Endothelial cell of umbilical vein (primary cell): ENCODE measurements at regions not wholly inside any gene's neighbourhood (a gene's known extent, or its start where the extent isn't known, plus 50 kb on each side); places are given as distances from the start of the nearest gene placed in this dataset.

Source experiments
- BruUV-seq: library from RNA; stranded (reverse); fragments of 400-500 nt; replicated peaks from 2 replicates; lab custom pipeline; 2021; lab: Mats Ljungman, UMichigan
- CTCF ChIA-PET: fragments of 300-600, 350-600 bp; sonication (Branson Sonifier 250); formaldehyde crosslinking; loops from one replicate; lab custom pipeline; 2021; ENCODE audit warnings: antibody characterized with exemption, inconsistent platforms; lab: Charles Lee
- POLR2A ChIA-PET: fragments of 300-600, 350-600 bp; sonication (Branson Sonifier 250); formaldehyde crosslinking; loops from one replicate; lab custom pipeline; 2021; ENCODE audit warnings: antibody characterized with exemption, inconsistent platforms; lab: Charles Lee
- DNase-seq: peaks from one replicate; pipeline ENCODE4 v3.0.0-alpha.2; 2011; ENCODE audit warnings: low read depth, low spot score
- FAIRE-seq: peaks from 2 replicates; lab custom pipeline; 2011; peaks lifted over from hg19 to GRCh38; lab: Jason Lieb, UNC
- H2AFZ ChIP-seq: 2 replicates; pipeline ENCODE4 v1.6.0; 2012; ENCODE audit warnings: low read depth, low read length, control low read depth, inconsistent platforms
- H3K27ac ChIP-seq: 2 replicates; pipeline ENCODE4 v1.5.1; 2011; ENCODE audit warnings: low read depth, mild to moderate bottlenecking, control low read depth, low read length, moderate library complexity; ENCODE audit not compliant: insufficient read depth
- H3K27me3 ChIP-seq, 2 experiments: 2 replicates each; pipeline versions ENCODE4 v1.6.0 to v1.6.1; 2011; ENCODE audit warnings: low read length in 2 of 2, mixed read lengths in 1 of 2; ENCODE audit not compliant: control insufficient read depth in 2 of 2, insufficient read depth in 2 of 2
- H3K36me3 ChIP-seq, 2 experiments: 2 replicates in 1 of 2; 3 replicates in 1 of 2; pipeline ENCODE4 v1.5.1; 2011; ENCODE audit warnings: low read length in 2 of 2, mild to moderate bottlenecking in 1 of 2, moderate library complexity in 1 of 2; ENCODE audit not compliant: control insufficient read depth in 2 of 2, insufficient read depth in 2 of 2; ENCODE audit errors: extremely low read depth in 1 of 2
- H3K4me1 ChIP-seq: 3 replicates; pipeline ENCODE4 v1.5.1; 2011; ENCODE audit warnings: mild to moderate bottlenecking, low read length; ENCODE audit not compliant: control insufficient read depth, insufficient read depth; ENCODE audit errors: extremely low read depth
- H3K4me2 ChIP-seq: 2 replicates; pipeline ENCODE4 v1.6.1; 2011; ENCODE audit warnings: low read length, control low read depth, mixed read lengths; ENCODE audit not compliant: insufficient read depth
- H3K4me3 ChIP-seq, 3 experiments: fragments of 200-600 bp in 1 of 3; sonication (generic), shearing (Covaris generic) in 1 of 3; replicated peaks in 1 of 3; 2 replicates each; pipeline ENCODE4 v1.5.1; 2011 to 2016; ENCODE audit warnings: control low read depth in 3 of 3, low read length in 3 of 3, mild to moderate bottlenecking in 2 of 3, inconsistent platforms in 1 of 3, low read depth in 1 of 3, moderate library complexity in 1 of 3; ENCODE audit not compliant: insufficient read depth in 1 of 3
- H3K79me2 ChIP-seq: 2 replicates; pipeline ENCODE4 v1.6.0; 2012; ENCODE audit warnings: low read length, inconsistent platforms; ENCODE audit not compliant: control insufficient read depth, insufficient read depth
- H3K9ac ChIP-seq: replicated peaks from 2 replicates; pipeline ENCODE3; 2011; ENCODE audit warnings: low read length, control low read depth; ENCODE audit not compliant: insufficient read depth; ENCODE audit errors: extremely low read depth
- H3K9me1 ChIP-seq: replicated peaks from 3 replicates; pipeline ENCODE4 v1.6.0; 2011; ENCODE audit warnings: mild to moderate bottlenecking, low read length; ENCODE audit not compliant: control insufficient read depth, insufficient read depth; ENCODE audit errors: extremely low read depth
- H3K9me3 ChIP-seq: replicated peaks from 2 replicates; pipeline ENCODE4 v1.5.1; 2012; ENCODE audit warnings: low read length, inconsistent platforms; ENCODE audit not compliant: control insufficient read depth, insufficient read depth
- H4K20me1 ChIP-seq: replicated peaks from 2 replicates; pipeline ENCODE3; 2011; ENCODE audit warnings: mild to moderate bottlenecking, low read length; ENCODE audit not compliant: control insufficient read depth, insufficient read depth; ENCODE audit errors: extremely low read depth
- CTCF ChIP-seq, 2 donors: IDR thresholded peaks; 1 replicate in 1 of 2; 2 replicates in 1 of 2; pipeline ENCODE4 v1.5.1; 2011; ENCODE audit warnings: low read length in 2 of 2, mild to moderate bottlenecking in 2 of 2, moderate library complexity in 2 of 2, control low read depth in 1 of 2, inconsistent platforms in 1 of 2, low read depth in 1 of 2; ENCODE audit not compliant: insufficient read depth in 1 of 2; ENCODE audit errors: extremely low read depth in 1 of 2
- GATA2 ChIP-seq: IDR thresholded peaks from 2 replicates; pipeline ENCODE4 v1.7.0; 2011; ENCODE audit warnings: low read depth, mild to moderate bottlenecking, moderate library complexity, mixed read lengths, low read length; ENCODE audit not compliant: insufficient read length, insufficient read depth
- MYC ChIP-seq: IDR thresholded peaks from one replicate; pipeline ENCODE4 v1.6.1; 2011; ENCODE audit warnings: mild to moderate bottlenecking, low read depth, low read length
- dilution Hi-C: fragments of 300-500 bp; cut with MboI; formaldehyde crosslinking; loops from one replicate; pipeline ENCODE4 v1.15.0; 2019; ENCODE audit warnings: low sequenced_read_pairs; ENCODE audit not compliant: extremely low pct_ligation_motif_present
- intact Hi-C: fragments of 100-400 bp; cut with micrococcal nuclease; formaldehyde crosslinking; loops from one replicate; pipeline ENCODE4 v1.10.0; 2022

GRCh38 chr9:69971643-69972449, 71.8 kb upstream of the MAMDC2 start:
- POLR2A ChIA-PET, result no interaction called here
- no TSS peak for BruUV-seq
- TF ChIP-seq MYC (no peak), GATA2 (peak; percentile 10), CTCF (IDR thresholded peaks at IDR 0.05; ENCODE audit: extremely low read depth in 1 of 2, insufficient read depth in 1 of 2, low read depth in 1 of 2, low read length in 2 of 2) (peak; percentile 86 to 87)
- Histone ChIP-seq H4K20me1 (no peaks in the 10 kb centered on the region), H3K36me3 (no peaks in the 10 kb centered on the region), H3K27ac (no peak overlapping the region), H3K79me2 (no peaks in the 10 kb centered on the region), H3K27me3 (no peaks in the 10 kb centered on the region), H3K9ac (no peak overlapping the region), H3K4me3 (no peak overlapping the region), H3K4me1 (peaks cover 19% of the 10 kb centered on the region), H3K9me3 (no peaks in the 10 kb centered on the region), H3K4me2 (no peak overlapping the region), H2AFZ (peak overlapping the region; percentile 20), H3K9me1 (no peaks in the 10 kb centered on the region)
- CTCF ChIA-PET, result interaction anchor here (0.7 to 11.2 kb wide), 30 partner anchors 9 to 631 kb away, joined by 3 to 597 read pairs (median 4); partner anchors contain the start of genes KLF9 and MAMDC2
- FAIRE-seq (peak; percentile 81), DNase-seq (peak; percentile 66)
- dilution Hi-C loops, result loop anchor here (25.0 kb wide), 1 partner anchor 140 kb away; no protein-coding TSS in a partner anchor
- intact Hi-C loops, result loop anchor here (1.0 to 10.0 kb wide), 6 partner anchors 25 to 630 kb away; no protein-coding TSS in a partner anchor
